PC-3 (cell line): ENCODE measurements at regions not wholly inside any gene's neighbourhood (a gene's known extent, or its start where the extent isn't known, plus 50 kb on each side); places are given as distances from the start of the nearest gene placed in this dataset.

ENCODE experiments used
- EZH2 ChIP-seq: fragments of 300-600 bp; sonication (generic); IDR thresholded peaks from one replicate; pipeline ENCODE4 v1.6.1; 2017; ENCODE audit warnings: antibody characterized with exemption, mild to moderate bottlenecking, low read length; ENCODE audit not compliant: unreplicated experiment
- TF ChIP-seq, protein P1 (sequence below): fragments of 300-600 bp; sonication (generic); conservative IDR thresholded peaks from 2 replicates; pipeline ENCODE4 v1.5.1; 2017; ENCODE audit warnings: antibody characterized with exemption, low read depth, mild to moderate bottlenecking, low read length

DNA sequence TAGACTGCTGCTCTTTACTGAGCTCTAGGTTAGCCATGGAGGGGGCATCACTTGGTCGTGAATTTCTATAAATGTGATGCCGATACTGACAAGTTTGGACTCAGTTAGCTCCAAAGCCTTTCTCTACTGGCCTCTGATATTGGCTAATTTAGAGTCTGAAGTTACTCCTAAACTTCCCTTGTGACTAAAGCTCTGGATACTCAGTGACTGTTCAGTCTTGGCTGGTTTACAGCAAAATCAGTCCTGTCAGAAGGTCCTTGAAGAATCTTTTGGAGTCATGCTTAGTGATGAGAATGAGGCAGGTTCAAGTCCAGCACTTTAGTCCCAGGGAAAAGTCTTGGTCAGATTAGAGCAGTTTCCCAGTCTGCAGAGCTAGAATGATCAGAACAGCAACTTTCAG, 197.5 kb upstream of the HS3ST4 start:
- no peak for TF ChIP-seq EZH2
- TF ChIP-seq, protein P1, sequence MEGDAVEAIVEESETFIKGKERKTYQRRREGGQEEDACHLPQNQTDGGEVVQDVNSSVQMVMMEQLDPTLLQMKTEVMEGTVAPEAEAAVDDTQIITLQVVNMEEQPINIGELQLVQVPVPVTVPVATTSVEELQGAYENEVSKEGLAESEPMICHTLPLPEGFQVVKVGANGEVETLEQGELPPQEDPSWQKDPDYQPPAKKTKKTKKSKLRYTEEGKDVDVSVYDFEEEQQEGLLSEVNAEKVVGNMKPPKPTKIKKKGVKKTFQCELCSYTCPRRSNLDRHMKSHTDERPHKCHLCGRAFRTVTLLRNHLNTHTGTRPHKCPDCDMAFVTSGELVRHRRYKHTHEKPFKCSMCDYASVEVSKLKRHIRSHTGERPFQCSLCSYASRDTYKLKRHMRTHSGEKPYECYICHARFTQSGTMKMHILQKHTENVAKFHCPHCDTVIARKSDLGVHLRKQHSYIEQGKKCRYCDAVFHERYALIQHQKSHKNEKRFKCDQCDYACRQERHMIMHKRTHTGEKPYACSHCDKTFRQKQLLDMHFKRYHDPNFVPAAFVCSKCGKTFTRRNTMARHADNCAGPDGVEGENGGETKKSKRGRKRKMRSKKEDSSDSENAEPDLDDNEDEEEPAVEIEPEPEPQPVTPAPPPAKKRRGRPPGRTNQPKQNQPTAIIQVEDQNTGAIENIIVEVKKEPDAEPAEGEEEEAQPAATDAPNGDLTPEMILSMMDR, result no peak
